Panc1 (cell line): ENCODE measurements at regions not wholly inside any gene's neighbourhood (a gene's known extent, or its start where the extent isn't known, plus 50 kb on each side); places are given as distances from the start of the nearest gene placed in this dataset.

Source experiments
- CTCF ChIP-seq: fragments of 450-650 bp; IDR thresholded peaks from 2 replicates; pipeline ENCODE4 v1.5.1; 2017; ENCODE audit warnings: mild to moderate bottlenecking
- POLR2AphosphoS5 ChIP-seq: IDR thresholded peaks from 2 replicates; pipeline ENCODE4 v1.6.1; 2012; ENCODE audit warnings: mild to moderate bottlenecking, low read depth, low read length, moderate library complexity
- REST ChIP-seq, 2 experiments: IDR thresholded peaks; 2 replicates each; pipeline ENCODE4 v1.6.1; 2011 to 2012; ENCODE audit warnings: low read depth in 2 of 2, control low read depth in 1 of 2, low read length in 1 of 2, mild to moderate bottlenecking in 1 of 2, moderate library complexity in 1 of 2; ENCODE audit not compliant: insufficient read depth in 1 of 2

GRCh38 chr11:70549796-70550195 lies 151.5 kb downstream of the CTTN start:
- TF ChIP-seq POLR2AphosphoS5 = no peak
- TF ChIP-seq CTCF = no peak
- TF ChIP-seq REST (IDR thresholded peaks at IDR 0.05; ENCODE audit: insufficient read depth in 1 of 2, low read depth in 2 of 2, low read length in 1 of 2) = no peak
